ENCODE measurements at regions not wholly inside any gene's neighbourhood (a gene's known extent, or its start where the extent isn't known, plus 50 kb on each side); places are given as distances from the start of the nearest gene placed in this dataset.

DNA sequence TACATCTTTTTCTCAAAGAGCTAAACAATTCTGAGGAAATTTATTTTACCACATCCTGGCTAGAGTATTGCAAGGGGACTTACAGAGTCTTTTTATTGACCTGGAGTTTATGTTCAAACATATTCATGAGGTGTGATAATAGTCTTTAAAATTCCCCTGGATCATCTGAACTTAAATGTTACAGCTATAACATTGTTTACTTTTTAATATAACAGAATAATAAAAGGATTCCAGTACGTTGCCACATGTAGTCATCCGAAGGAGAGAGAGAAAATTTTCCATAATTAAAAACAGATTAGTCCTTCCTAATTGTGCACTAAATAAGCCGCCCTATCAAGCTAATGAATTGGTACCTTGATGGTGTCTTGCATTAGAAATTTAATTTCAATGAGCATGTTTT is 765.4 kb upstream of the MAP3K7 start:
- TF ChIP-seq, protein P1, sequence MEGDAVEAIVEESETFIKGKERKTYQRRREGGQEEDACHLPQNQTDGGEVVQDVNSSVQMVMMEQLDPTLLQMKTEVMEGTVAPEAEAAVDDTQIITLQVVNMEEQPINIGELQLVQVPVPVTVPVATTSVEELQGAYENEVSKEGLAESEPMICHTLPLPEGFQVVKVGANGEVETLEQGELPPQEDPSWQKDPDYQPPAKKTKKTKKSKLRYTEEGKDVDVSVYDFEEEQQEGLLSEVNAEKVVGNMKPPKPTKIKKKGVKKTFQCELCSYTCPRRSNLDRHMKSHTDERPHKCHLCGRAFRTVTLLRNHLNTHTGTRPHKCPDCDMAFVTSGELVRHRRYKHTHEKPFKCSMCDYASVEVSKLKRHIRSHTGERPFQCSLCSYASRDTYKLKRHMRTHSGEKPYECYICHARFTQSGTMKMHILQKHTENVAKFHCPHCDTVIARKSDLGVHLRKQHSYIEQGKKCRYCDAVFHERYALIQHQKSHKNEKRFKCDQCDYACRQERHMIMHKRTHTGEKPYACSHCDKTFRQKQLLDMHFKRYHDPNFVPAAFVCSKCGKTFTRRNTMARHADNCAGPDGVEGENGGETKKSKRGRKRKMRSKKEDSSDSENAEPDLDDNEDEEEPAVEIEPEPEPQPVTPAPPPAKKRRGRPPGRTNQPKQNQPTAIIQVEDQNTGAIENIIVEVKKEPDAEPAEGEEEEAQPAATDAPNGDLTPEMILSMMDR (IDR thresholded peaks at IDR 0.05) = no peak
- no peak for TF ChIP-seq POLR2A (IDR thresholded peaks at IDR 0.05)
